Right lung (tissue), 2 donors: ENCODE measurements at regions not wholly inside any gene's neighbourhood (a gene's known extent, or its start where the extent isn't known, plus 50 kb on each side); places are given as distances from the start of the nearest gene placed in this dataset.

Experiments used
- DNase-seq, 2 donors: peaks; one replicate each; pipeline ENCODE4 v3.0.0-alpha.2; 2013

DNA sequence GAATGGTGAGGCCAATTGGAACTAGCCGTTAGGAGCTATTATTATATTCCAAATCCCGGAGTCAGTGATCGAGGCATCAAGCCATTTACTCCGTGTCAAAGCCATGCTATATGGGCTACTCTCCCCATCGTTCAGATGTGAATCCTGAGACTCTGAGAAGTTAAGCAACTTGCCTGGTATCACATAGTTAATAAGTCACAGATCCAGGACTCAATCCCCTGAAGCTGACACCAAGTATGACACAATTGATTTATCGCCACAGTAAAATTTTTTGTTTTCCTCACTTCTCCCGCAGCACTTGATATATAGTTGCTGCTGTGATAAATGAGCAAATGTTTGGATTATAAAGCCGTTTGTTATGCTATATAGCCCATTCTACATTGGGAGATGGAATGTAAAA lies 50.8 kb upstream of the TSHZ2 start:
- DNase-seq: no peak

GRCh38 chr20:52918311-52918710 lies 53.8 kb upstream of the TSHZ2 start:
- DNase-seq: no peak

- DNase-seq: no peak
These were observed 56.6 kb upstream of the TSHZ2 start for GRCh38 chr20:52915564-52915963.

DNA sequence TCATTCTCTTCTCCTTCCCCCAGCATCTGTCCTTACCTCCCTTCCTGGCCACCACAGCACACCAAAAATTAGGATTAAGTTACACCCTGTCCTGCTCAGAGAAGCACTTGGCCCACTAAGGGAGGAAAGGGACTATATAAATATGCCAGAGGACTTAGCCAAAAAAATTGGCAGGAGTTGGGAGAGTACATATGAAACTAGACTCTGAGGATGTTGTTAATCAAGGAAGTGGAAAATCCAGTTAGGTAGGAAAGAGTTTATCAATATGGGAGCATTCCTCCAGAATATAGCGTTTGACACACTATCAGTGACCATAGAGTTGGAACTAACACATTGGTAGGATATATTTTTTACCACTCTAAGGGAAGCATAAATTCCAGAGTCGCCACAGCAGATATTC lies 57.3 kb upstream of the TSHZ2 start:
- no peak for DNase-seq

GRCh38 chr20:52913650-52914387 lies 58.3 kb upstream of the TSHZ2 start:
- no peak for DNase-seq

DNA sequence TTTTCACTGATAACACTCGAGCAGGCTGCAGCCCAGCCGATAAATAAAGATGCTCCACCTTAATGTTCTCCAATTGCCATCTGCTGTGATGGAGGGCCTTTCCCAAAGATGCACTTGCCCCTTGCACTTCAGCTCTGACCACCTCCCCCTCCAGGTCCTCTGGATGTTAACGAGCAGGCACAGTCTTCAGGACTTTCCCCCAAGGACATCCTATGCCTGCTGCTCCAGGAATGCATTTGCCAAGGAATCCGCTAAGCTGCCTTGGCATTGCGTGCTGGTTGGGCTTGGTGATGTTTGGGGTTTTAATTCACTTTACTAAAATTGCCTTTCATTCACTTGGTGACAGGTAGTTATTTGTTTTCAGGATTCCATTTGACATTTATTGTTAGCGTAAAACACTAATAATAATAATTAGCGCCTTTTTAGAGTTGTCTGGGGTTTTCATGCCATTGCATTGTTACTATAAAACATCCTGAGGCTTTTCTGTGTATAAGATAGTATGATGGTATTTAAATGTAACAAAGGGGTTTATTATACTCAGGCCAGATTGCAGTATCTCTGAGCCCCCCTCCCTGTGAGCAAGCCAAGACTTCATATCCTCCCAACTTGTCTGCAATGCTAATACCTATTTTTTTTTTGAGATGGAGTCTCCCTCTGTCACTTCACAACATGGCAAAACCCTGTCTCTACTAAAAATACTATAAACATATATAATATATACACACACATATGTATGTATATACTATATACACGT lies 66.7 kb upstream of the TSHZ2 start:
- no peak for DNase-seq

DNA sequence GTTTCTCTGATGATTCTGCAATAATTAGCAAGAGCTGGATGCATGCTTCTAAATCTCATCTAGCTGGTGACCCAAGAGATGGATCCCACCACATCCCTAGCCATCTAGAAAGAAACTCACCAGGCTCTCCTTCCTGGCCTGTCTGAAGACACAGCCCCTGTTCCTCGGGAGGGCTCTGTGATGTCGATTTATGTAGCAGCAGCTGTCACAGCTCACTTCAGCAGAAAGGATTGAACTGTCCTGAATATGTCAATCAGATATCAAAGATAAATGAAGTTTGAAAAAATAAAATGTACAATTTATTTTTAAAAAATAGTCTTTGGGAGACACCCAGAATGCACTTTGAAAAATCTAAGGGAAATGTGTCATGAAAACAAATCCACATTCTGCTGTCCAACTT lies 67.3 kb upstream of the TSHZ2 start:
- DNase-seq: no peak

- DNase-seq: no peak
These were observed 73.0 kb upstream of the TSHZ2 start for GRCh38 chr20:52899041-52899608.

GRCh38 chr20:52896348-52896747 lies 75.8 kb upstream of the TSHZ2 start:
- DNase-seq: no peak

DNA sequence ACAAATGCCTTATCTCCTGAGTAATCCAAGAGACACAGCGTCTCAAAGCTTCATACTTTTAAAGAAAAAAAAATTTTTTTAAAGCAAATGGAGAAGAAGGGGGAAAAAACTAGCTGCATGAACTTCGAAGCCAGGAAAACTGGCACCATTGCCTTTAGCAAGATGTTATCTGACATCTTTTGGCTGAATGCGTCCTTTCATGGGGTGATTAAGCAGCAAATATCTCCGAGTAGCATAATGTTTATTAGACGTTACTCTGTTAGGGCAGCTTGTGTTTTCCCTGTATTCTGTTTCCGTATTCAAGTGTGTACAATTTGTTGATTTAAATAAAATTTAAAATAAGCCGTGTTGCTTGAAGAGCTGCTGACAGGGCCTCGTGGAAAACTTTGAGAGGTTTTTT lies 76.5 kb upstream of the TSHZ2 start:
- peak; percentile 25 to 39 for DNase-seq

DNA sequence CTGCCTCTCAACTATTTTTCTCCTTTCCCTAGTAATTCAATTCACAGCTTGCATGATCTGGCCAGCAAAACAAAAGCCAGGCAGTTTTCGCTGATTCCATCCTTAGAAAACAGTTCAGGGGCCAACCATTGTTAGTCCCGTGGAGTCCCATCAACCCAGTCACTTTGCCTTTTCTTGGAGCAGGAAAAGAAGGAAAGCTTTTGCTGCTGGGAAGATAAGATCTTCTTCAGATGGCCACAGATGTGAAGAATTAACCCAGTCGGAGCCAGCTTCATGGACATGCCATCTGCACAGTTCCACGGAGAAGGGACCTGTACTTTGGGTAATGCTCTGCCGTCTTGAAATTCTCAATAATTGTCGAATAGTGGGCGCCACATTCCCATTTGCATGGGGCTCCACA lies 76.9 kb upstream of the TSHZ2 start:
- DNase-seq: peak in 1 of 2 donors; percentile 14

DNA sequence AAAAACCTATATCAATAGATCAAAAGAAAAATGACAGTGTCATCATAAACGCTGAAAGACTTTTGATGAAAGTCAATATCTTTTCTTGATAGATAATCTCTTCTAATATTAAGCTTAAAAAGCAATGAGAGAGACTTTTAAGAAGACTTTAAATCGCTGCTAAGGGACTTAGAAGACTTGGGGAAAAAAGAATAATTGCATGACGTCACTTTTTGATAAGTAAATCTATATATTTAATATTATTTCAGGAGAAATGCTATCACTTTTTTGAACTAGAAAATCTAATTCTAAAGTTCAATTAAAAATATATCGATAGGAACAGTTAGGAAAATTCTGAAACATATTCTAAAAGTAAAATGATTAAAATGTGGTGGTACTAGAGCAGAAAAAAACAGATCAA lies 78.7 kb upstream of the TSHZ2 start:
- no peak for DNase-seq

- DNase-seq: no peak
These were observed 80.1 kb upstream of the TSHZ2 start for GRCh38 chr20:52892023-52892422.

GRCh38 chr20:52890130-52890529 lies 82.0 kb upstream of the TSHZ2 start:
- no peak for DNase-seq

DNA sequence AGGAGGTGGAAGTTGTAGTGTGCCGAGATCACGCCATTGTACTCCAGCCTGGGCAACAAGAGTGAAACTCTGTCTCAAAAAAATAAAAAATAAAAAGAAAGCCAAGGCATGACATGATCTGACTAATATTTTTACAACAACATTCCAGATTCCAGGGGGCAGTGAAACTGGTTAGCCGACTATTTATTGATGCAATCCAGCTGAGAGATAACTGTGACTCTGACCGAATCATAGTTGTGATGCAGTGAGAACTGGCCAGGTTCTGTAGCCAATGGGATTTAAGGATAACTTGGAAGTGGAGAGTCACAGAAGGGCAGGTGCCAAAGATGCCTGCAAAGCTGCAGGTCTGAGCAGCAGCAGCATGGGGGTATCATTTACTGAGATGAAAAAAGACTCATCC lies 82.9 kb upstream of the TSHZ2 start:
- DNase-seq: no peak

GRCh38 chr20:52888096-52888495 lies 84.1 kb upstream of the TSHZ2 start:
- no peak for DNase-seq

GRCh38 chr20:52880997-52881396 lies 91.2 kb upstream of the TSHZ2 start:
- DNase-seq: no peak

GRCh38 chr20:52880259-52880658 lies 91.9 kb upstream of the TSHZ2 start:
- no peak for DNase-seq

- no peak for DNase-seq
These were observed 97.9 kb upstream of the TSHZ2 start for GRCh38 chr20:52874241-52874640.

DNA sequence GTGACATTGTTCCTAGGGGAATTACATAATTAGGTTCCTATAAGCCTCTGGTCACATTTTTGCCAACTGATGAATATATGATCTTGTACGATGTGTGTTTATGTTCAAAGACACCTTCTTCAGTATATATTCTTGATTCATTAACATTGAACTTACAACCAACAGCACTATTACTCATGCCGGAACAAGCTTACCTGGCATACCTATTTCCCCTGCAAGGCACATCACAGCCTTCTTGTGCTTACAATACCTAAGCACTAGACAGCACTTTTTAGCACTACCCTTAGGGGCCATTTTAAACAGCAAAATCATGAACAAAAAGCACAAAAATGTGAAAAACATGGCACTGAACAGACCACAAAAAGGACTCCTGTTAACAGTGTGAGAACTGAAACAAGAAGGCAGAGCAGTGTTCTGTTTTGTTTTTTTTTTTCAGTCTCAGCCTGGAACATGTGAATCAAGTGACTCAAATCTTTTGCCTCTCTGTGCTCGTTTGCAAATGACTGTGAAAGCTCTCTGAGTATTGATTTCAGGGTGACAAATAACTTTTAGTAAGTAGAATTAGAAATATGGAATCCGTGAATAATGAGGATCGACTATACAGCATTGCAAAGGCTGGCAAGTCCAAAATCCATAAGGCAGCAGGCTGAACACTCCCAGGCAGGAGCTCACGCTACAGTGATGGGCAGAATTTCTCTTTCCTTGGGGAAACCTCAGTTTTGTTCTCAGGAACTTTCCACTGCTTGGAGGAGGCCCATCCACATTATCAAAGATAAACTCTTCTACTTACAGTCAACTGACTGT lies 102.3 kb upstream of the TSHZ2 start:
- no peak for DNase-seq

GRCh38 chr20:52869276-52869675 lies 102.9 kb upstream of the TSHZ2 start:
- no peak for DNase-seq

GRCh38 chr20:52867305-52867704 lies 104.9 kb upstream of the TSHZ2 start:
- DNase-seq: no peak
